Calu3 (cell line): ENCODE measurements at regions not wholly inside any gene's neighbourhood (a gene's known extent, or its start where the extent isn't known, plus 50 kb on each side); places are given as distances from the start of the nearest gene placed in this dataset.

Experiments used
- BruUV-seq: library from RNA; stranded (reverse); fragments of 400-500 nt; replicated peaks from 2 replicates; lab custom pipeline; 2021; lab: Mats Ljungman, UMichigan
- CTCF ChIA-PET: fragments of 300-600 bp; sonication (Branson Sonifier 250); formaldehyde crosslinking; loops from one replicate; lab custom pipeline; 2022; ENCODE audit warnings: antibody characterized with exemption; lab: Charles Lee
- DNase-seq: peaks from one replicate; pipeline ENCODE4 v3.0.0; 2022
- H3K27ac Mint-ChIP-seq: one replicate; pipeline ENCODE4 v1.8.0; 2022; ENCODE audit warnings: mixed read lengths; ENCODE audit not compliant: unreplicated experiment
- H3K27me3 Mint-ChIP-seq: one replicate; pipeline ENCODE4 v1.8.0; 2022; ENCODE audit warnings: mixed read lengths; ENCODE audit not compliant: unreplicated experiment
- H3K36me3 Mint-ChIP-seq: one replicate; pipeline ENCODE4 v1.8.0; 2022; ENCODE audit warnings: mild to moderate bottlenecking, moderate library complexity, mixed read lengths; ENCODE audit not compliant: insufficient read depth, unreplicated experiment
- H3K4me1 Mint-ChIP-seq: one replicate; pipeline ENCODE4 v1.8.0; 2022; ENCODE audit warnings: mild to moderate bottlenecking, low read depth, mixed read lengths; ENCODE audit not compliant: unreplicated experiment
- H3K4me3 Mint-ChIP-seq: one replicate; pipeline ENCODE4 v1.8.0; 2022; ENCODE audit warnings: mild to moderate bottlenecking, low read depth, moderate library complexity, mixed read lengths; ENCODE audit not compliant: unreplicated experiment
- H3K9me3 Mint-ChIP-seq: one replicate; pipeline ENCODE4 v1.8.0; 2022; ENCODE audit warnings: low read depth, mixed read lengths; ENCODE audit not compliant: unreplicated experiment
- intact Hi-C: fragments of 100-400 bp; cut with micrococcal nuclease; formaldehyde crosslinking; loops from one replicate; pipeline ENCODE4 v1.10.0; 2022; ENCODE audit not compliant: unreplicated experiment
- TF ChIP-seq, protein P1 (sequence below): fragments of 200-600 bp; IDR thresholded peaks from one replicate; pipeline ENCODE4 v1.8.0; 2022; ENCODE audit warnings: antibody characterized with exemption; ENCODE audit not compliant: unreplicated experiment

DNA sequence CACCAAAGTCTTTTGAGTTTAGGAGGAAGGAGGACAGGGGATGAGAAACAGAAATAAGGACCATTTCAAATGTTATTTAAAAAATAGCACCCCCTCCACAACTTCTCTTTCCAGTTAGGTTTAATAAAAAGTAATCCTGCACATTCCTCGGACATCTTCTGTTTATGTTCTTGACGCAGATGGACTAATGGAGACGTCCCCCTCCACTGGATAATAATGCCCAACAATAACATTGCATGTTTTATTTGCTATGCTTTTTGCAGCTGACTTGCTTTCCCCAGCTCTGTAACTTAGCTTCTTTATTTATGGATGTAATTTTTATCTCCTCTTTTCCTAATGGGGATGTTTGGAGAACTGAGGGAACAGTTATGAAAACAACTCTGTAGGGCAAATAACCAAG is 89.5 kb downstream of the MAT2B start:
- no peaks in the 10 kb centered on the region for H3K9me3 Mint-ChIP-seq
- CTCF ChIA-PET, result no interaction called here
- peaks cover 18% of the 10 kb centered on the region for H3K27me3 Mint-ChIP-seq
- TF ChIP-seq, protein P1, sequence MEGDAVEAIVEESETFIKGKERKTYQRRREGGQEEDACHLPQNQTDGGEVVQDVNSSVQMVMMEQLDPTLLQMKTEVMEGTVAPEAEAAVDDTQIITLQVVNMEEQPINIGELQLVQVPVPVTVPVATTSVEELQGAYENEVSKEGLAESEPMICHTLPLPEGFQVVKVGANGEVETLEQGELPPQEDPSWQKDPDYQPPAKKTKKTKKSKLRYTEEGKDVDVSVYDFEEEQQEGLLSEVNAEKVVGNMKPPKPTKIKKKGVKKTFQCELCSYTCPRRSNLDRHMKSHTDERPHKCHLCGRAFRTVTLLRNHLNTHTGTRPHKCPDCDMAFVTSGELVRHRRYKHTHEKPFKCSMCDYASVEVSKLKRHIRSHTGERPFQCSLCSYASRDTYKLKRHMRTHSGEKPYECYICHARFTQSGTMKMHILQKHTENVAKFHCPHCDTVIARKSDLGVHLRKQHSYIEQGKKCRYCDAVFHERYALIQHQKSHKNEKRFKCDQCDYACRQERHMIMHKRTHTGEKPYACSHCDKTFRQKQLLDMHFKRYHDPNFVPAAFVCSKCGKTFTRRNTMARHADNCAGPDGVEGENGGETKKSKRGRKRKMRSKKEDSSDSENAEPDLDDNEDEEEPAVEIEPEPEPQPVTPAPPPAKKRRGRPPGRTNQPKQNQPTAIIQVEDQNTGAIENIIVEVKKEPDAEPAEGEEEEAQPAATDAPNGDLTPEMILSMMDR, result no peak
- no peak overlapping the region for H3K27ac Mint-ChIP-seq
- no peak for DNase-seq
- BruUV-seq, result no TSS peak
- intact Hi-C loops, result no loop called here
- H3K4me3 Mint-ChIP-seq, result no peak overlapping the region
- no peaks in the 10 kb centered on the region for H3K4me1 Mint-ChIP-seq
- H3K36me3 Mint-ChIP-seq, result no peaks in the 10 kb centered on the region

DNA sequence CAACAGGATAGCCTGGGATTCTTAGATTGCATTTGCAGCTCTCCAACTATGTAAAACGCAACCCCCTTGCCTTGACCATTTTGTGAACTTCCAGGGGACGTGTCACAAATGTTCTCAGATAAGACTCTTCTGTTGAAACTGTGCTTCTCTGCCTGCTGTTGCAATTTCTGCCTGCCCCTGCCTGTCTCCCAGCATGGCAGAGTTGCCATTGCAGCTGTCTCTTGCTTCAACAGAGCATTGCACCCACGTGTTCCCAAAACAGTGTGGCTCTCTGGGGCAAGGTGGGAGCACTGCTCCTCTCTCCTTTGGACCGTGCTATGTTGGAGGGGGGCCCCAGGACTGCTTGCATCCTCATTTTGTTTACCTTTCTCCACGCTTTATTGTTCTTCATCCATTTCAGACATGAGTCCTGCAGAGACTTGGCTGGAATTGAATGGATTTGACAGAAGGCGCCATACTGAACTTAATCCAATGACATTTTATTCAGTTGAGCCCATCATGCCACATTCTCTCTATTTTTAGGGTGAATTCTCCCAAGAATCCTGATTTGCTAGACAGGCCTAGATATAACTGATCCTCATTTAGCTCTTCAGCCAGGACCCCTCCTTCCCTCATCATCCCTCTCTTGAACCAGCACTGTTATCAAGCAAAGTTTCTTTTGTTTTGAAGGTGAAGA is 90.7 kb downstream of the MAT2B start:
- no TSS peak for BruUV-seq
- no peak for DNase-seq
- Mint-ChIP-seq H3K4me1 (no peaks in the 10 kb centered on the region), H3K36me3 (no peaks in the 10 kb centered on the region), H3K4me3 (no peak overlapping the region), H3K9me3 (no peaks in the 10 kb centered on the region), H3K27ac (no peak overlapping the region), H3K27me3 (peaks cover 18% of the 10 kb centered on the region)
- TF ChIP-seq, protein P1, result no peak
- CTCF ChIA-PET, result no interaction called here
- intact Hi-C loops, result no loop called here

DNA sequence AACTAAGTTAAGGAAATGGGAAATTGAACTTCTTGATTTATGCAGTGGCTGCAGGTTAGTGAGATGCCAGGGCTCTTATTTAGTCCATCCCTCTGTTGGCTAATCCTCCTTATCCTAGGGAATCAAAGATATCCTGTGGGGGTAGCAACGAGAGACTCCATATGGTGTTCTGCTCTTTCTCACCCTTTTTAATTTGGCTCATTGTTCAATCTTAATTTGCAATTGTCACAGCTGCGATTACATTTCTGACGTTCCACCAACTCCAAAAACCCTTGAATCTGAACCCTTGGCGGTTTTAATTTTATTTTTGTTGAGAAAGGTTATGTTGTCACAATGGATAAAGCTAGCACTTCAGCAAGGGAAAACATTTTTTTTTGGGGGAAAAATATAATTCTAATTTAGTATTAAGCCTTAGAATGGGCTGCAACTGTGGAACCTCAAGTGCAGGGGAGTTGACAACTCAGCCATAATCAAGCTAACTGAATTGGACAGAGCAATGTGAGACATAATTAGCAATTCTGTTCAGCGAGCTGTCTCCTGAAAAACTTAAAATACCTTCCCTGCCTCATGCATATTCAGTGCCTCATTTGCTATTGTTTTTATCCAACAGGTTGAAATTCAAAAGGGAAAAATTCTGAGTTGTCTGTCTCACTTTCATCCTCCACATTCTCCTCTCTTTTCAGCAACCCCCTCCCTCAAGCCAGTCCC is 91.3 kb downstream of the MAT2B start:
- BruUV-seq, result no TSS peak
- TF ChIP-seq, protein P1, result no peak
- H3K27ac Mint-ChIP-seq, result no peak overlapping the region
- CTCF ChIA-PET, result no interaction called here
- H3K4me1 Mint-ChIP-seq, result no peaks in the 10 kb centered on the region
- no peak for DNase-seq
- H3K9me3 Mint-ChIP-seq, result no peaks in the 10 kb centered on the region
- H3K36me3 Mint-ChIP-seq, result no peaks in the 10 kb centered on the region
- peaks cover 18% of the 10 kb centered on the region for H3K27me3 Mint-ChIP-seq
- no peak overlapping the region for H3K4me3 Mint-ChIP-seq
- intact Hi-C loops, result no loop called here

DNA sequence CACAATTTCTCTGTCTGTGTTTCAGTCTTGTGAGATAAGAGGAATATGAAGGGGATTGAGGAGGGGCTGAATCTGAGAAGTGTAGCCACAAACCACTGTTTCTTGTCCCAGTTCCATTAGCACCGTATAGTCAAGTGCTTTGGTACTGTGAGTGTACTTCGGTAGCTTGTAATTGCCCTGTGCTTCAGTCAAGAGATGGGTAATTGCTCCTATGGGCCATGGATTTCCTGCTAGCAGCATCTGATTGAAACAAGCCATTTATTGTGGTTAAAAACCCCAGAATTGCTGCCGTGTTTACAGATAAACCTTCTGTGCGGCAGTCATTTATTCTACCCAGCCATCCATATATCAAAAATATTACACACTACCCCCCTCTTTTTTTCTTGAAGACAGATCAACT is 98.6 kb downstream of the MAT2B start:
- no peaks in the 10 kb centered on the region for H3K4me1 Mint-ChIP-seq
- TF ChIP-seq, protein P1, result no peak
- H3K27ac Mint-ChIP-seq, result no peak overlapping the region
- no peak for DNase-seq
- intact Hi-C loops, result no loop called here
- H3K27me3 Mint-ChIP-seq, result peaks cover 14% of the 10 kb centered on the region
- H3K4me3 Mint-ChIP-seq, result no peak overlapping the region
- H3K36me3 Mint-ChIP-seq, result no peaks in the 10 kb centered on the region
- CTCF ChIA-PET, result no interaction called here
- BruUV-seq, result no TSS peak
- H3K9me3 Mint-ChIP-seq, result peaks cover 2% of the 10 kb centered on the region
